HFF-Myc (cell line): ENCODE measurements at regions not wholly inside any gene's neighbourhood (a gene's known extent, or its start where the extent isn't known, plus 50 kb on each side); places are given as distances from the start of the nearest gene placed in this dataset.

Source experiments
- DNase-seq: peaks from one replicate; pipeline ENCODE4 v3.0.0-alpha.2; 2011; ENCODE audit warnings: low read depth; ENCODE audit errors: extremely low read depth
- H3K4me3 ChIP-seq: replicated peaks from 2 replicates; pipeline ENCODE4 v1.5.1; 2011; ENCODE audit warnings: low read depth, mild to moderate bottlenecking, control low read depth, low read length
- CTCF ChIP-seq: IDR thresholded peaks from 2 replicates; pipeline ENCODE4 v1.5.1; 2012; ENCODE audit warnings: mild to moderate bottlenecking, low read depth, low read length, control low read depth; ENCODE audit errors: missing control alignments

- H3K4me3 ChIP-seq = no peak overlapping the region
- TF ChIP-seq CTCF = no peak
- no peak for DNase-seq
These were observed 69.2 kb upstream of the RIPOR2 start for GRCh38 chr6:25005010-25005409.

GRCh38 chr6:25006075-25006474 is 70.3 kb upstream of the RIPOR2 start:
- no peak overlapping the region for H3K4me3 ChIP-seq
- DNase-seq = no peak
- no peak for TF ChIP-seq CTCF

GRCh38 chr6:25006565-25007001 is 70.8 kb upstream of the RIPOR2 start:
- H3K4me3 ChIP-seq = no peak overlapping the region
- no peak for DNase-seq
- TF ChIP-seq CTCF = no peak

- H3K4me3 ChIP-seq = no peak overlapping the region
- TF ChIP-seq CTCF = no peak
- DNase-seq = no peak
These were observed 71.5 kb upstream of the RIPOR2 start for GRCh38 chr6:25007269-25007699.

GRCh38 chr6:25008707-25009392 is 73.1 kb upstream of the RIPOR2 start:
- TF ChIP-seq CTCF = no peak
- H3K4me3 ChIP-seq = no peak overlapping the region
- DNase-seq = no peak

- no peak overlapping the region for H3K4me3 ChIP-seq
- no peak for DNase-seq
- no peak for TF ChIP-seq CTCF
These were observed 73.6 kb upstream of the RIPOR2 start for GRCh38 chr6:25009393-25009710.

- DNase-seq = no peak
- H3K4me3 ChIP-seq = no peak overlapping the region
- TF ChIP-seq CTCF = no peak
These were observed 74.4 kb upstream of the RIPOR2 start for GRCh38 chr6:25010176-25010575.
